Left colon (tissue), 2 donors: ENCODE measurements at regions not wholly inside any gene's neighbourhood (a gene's known extent, or its start where the extent isn't known, plus 50 kb on each side); places are given as distances from the start of the nearest gene placed in this dataset.

Experiments
- ATAC-seq: fragments of 200-7000 bp; cut with Tn5 transposase; one replicate; pipeline ENCODE4 v1.9.1; 2020; ENCODE audit warnings: mild to moderate bottlenecking, moderate library complexity
- DNase-seq, 2 donors: peaks; one replicate each; pipeline ENCODE4 v3.0.0-alpha.2; 2020
- intact Hi-C, 2 donors: fragments of 100-400 bp; cut with DNase I in 1 of 2; cut with micrococcal nuclease in 1 of 2; formaldehyde crosslinking; loops; one replicate each; pipeline versions ENCODE4 v1.11.2 to v1.14.0; 2022; cut with DNase I, micrococcal nuclease
- donor health status: DM: no; HTN: no; CAD: no.
- donor health status: DM: yes; HTN: yes; CAD: no.

DNA sequence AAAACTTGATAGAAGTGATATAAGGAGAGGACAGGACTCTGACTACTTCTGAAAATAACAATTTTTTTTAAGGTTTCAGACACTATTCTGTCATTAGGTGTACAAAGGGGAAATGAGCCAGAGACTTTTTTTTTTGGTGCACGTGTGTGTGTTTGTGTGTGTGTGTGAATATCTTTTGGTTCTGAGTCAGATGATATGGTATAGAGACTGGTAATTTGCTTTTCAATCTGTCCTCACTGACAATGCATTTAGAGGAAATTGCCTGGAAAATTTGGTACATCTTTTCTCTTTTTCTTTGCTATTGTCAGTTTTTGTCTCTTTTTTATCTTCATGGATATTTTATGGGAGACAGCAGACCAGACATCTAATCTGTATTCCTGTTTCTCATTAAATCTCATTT lies 59.3 kb downstream of the DDIT4L start:
- no peak for DNase-seq
- intact Hi-C loops: no loop called here
- no peak for ATAC-seq

DNA sequence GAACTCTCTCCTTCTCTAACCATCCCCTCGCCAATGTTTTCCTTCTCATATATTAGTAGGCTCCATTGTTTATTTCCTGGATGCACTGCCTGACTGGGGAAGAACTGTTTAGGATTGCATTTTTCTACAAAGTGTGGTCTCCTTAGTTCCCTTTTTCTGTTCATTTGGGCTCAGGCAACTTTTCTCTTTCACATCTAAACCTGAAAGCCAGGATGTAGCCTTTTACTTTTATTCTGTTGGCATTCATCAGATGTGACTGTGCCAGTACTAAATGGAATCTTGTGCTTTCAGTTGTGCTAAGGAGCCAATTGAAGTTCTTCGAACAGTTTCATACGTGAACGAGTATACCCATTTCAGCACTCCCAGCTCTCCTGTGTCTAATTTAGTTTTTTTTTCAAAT lies 59.8 kb downstream of the DDIT4L start:
- no peak for ATAC-seq
- intact Hi-C loops: no loop called here
- DNase-seq: no peak

DNA sequence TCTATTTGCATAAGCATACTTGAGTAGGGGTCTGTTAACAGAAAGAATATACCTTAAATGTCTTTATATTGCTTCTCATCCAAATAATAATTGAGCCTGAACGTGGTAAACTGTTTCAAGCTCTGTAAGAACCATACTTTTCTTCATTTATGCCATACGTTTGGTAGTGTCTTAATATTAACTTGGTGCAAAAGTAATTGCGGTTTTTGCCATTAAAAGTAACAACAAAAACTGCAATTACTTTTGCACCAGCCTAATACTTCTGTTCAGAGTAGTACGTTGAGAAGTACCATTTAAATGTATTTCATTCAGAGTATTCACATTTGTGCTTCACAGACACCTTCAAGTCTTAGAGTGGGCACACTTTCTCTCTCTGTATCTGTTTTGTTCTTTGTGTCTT lies 60.5 kb downstream of the DDIT4L start:
- ATAC-seq (no peak), DNase-seq (no peak)
- intact Hi-C loops: no loop called here

DNA sequence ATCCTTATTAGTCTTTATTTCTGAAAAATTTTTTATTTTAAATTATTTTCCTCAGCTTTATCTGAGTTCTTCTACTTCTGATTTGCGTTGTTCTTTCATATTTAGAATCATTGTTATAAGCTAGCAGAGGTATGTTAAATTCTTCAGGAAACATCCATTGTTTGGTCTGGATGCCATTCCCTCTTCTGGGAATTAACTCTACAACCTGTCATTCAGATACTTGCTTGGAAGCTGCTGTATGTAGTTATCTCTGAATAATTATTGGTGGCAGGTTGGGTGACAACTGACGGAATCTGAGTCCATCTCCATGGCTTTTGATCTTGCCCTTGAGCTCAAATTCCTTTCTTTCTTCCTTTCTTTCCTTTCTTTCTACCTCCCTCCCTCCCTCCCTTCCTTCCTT lies 61.9 kb downstream of the DDIT4L start:
- DNase-seq (no peak), ATAC-seq (no peak)
- intact Hi-C loops: no loop called here

- intact Hi-C loops: no loop called here
- DNase-seq: no peak
- no peak for ATAC-seq
Measured at GRCh38 chr4:100124715-100125114, 65.6 kb downstream of the DDIT4L start.

DNA sequence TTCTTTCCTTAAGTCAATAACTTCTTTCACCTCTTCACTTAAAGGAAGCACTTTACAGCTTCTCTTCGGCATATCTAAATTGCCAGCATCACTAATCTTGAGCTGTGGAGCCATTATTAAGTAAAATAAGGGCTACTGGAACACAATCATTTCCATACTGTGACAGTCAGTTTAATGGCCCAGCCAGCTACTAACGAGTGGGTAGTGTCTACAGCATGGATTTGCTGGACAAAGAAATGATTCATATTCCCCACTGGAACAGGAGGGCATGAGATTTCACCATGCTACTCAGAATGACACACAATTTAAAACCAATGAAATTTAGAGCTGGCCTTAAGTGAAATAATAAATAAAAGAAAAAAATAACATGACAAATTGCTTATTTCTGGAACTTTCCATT lies 72.1 kb downstream of the DDIT4L start:
- ATAC-seq: no peak
- no peak for DNase-seq
- intact Hi-C loops: no loop called here

DNA sequence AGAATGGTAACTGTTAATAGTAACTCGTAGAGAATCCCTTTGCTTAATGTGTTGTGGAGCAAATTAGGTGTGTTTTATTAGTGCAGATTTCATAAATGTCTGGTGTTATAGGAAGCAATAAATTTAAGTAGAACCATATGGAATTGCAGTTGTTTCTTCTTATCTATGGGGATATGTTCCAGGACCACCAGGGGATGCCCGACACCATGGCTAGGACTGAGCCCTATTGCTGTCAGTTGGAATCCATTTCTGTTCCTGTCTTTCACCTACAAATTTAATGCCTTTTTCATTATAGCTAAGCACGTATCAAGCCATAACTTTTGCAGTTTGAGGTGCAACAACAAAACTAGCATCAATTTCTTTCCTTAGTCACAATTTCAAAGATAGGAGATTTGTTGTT lies 72.5 kb downstream of the DDIT4L start:
- no peak for ATAC-seq
- no peak for DNase-seq
- intact Hi-C loops: no loop called here

GRCh38 chr4:100114909-100115308 lies 75.4 kb downstream of the DDIT4L start:
- intact Hi-C loops: no loop called here
- no peak for DNase-seq
- ATAC-seq: no peak

GRCh38 chr4:100113732-100114131 lies 76.5 kb downstream of the DDIT4L start:
- intact Hi-C loops: no loop called here
- DNase-seq (no peak), ATAC-seq (no peak)

- intact Hi-C loops: no loop called here
- ATAC-seq (no peak), DNase-seq (no peak)
Measured at GRCh38 chr4:100113096-100113495, 77.2 kb downstream of the DDIT4L start.

DNA sequence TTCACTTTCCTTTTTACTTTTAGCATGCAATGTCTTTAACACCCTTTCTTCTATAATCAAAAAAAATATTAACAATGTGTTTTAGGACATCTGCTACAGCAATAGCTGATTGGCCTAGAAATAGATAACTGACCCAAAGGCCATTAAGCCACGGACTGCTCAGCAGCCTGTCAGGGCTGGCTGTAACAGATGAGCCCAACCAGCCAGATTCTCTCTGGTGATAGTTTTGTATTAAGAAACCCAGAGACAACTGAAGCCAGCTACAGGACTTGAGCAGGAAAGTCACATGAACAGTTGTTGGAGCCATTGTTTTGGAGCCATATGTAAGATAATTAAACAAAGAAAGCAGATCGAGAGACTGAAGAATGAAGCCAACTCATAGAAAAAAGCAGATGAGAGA lies 80.3 kb downstream of the DDIT4L start:
- no peak for DNase-seq
- ATAC-seq: no peak
- intact Hi-C loops: no loop called here

DNA sequence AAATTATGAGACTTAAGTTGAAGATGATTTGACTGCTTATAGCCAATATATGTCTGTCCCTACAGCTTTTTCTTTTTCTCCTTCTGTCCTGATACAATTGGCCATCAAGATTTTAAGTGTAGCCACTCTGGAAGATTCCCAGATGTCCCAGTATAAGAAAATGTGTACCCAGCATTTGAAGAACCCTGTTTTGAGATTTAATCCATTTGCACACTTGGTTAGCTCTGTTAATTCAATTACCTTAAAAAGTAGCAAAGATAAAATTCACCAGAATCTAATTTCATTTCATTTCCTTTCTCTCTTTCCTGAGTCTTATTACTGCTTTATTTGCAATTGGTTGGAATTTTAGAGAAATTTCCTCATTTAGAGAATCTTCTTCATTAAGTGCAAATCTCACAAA lies 81.4 kb downstream of the DDIT4L start:
- no peak for ATAC-seq
- no peak for DNase-seq
- intact Hi-C loops: no loop called here

GRCh38 chr4:100106982-100107381 lies 83.3 kb downstream of the DDIT4L start:
- ATAC-seq (no peak), DNase-seq (no peak)
- intact Hi-C loops: no loop called here

DNA sequence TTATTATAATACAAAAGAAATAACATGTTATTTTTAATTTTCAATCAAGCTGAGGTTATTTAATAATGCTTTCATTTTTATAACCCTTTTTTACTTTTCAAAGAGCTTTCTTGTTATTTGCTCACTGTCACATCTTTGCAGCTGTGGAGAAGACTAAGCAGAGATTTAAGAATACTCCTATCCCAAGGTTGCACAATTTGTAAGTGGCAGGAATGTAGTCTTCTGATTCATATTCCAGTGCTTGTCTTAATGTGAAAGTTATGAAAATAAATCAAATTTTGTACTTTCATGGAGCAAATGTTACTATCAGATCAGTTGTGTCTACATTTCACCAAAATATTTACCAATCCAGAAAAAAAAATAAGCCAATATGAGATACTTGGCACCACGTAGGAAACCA lies 86.6 kb downstream of the DDIT4L start:
- ATAC-seq (no peak), DNase-seq (no peak)
- intact Hi-C loops: no loop called here

- intact Hi-C loops: no loop called here
- ATAC-seq (no peak), DNase-seq (no peak)
Measured at GRCh38 chr4:100100985-100101384, 89.3 kb downstream of the DDIT4L start.

- intact Hi-C loops: no loop called here
- DNase-seq: no peak
- no peak for ATAC-seq
Measured at GRCh38 chr4:100099746-100100145, 90.5 kb downstream of the DDIT4L start.

GRCh38 chr4:100098681-100099080 lies 91.6 kb downstream of the DDIT4L start:
- intact Hi-C loops: no loop called here
- no peak for DNase-seq

DNA sequence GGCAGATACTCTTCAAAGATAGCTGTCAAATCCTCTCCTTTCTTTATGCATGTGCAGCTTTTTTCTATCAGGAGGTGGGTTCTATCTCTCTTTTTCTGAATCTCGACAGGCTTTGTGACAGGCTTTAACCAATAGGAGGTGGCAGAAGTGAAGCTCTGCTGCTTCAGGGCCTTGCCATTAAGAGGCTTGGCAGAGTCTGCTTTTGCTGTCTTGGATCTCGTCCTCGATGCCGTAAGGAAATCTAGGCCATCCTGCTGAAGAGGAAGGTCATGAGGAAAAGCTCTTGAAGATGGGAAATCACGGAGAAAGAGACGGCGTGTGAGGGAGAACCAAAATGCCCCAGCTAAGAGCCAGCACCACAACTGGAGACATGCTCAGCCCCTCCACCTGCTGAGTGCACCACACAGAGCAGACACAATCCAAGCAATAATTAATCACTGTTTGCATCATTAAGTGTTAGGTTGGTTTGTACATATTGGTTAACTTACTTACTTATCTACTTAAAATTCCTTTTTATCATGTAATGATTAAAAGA lies 92.2 kb downstream of the DDIT4L start:
- intact Hi-C loops: no loop called here

More at GRCh38 chr4:100098681-100099080, 91.6 kb downstream of the DDIT4L start:
- no peak for ATAC-seq

DNA sequence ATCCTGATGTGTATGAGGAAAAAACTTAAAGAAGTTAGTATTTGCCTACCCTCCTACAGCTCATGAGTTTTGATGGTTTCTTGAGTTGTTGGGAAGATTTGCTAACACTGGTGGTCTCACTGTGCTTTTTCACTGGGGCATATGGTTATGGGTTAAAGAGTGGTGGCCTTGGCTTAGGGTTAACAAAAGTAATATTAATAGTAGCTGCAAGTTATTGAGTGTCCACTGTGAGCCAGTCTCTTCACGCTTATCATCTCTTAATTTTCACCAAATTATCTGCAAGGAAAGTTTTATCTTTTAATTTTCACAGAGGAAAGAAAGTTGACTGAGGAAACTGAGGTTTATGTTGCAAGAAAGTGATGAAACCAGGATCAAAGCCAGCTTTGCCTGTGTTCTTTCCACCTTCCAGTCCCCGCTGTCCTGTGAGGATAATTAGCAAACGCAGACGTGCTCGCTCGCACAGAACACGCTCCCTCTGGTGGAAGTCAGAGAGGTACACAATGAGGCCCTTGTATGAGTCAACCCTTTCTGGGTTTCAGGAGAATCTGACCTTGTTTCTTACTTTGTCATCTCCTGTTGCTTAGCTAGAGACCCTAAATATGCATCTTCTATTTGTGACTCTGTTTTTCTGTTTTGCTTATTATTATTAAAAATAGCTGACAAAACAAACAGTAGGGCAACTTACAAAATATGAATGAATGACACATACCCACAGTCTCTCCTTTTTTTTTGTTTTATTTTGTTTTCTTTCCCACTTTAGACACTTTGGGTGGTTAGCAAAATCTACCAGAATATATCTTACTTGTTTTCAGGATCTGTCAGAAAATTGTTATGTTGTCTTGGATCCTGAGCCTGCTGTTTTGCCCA lies 94.3 kb downstream of the DDIT4L start:
- DNase-seq (peak; percentile 39 to 41), ATAC-seq (peak; percentile 83)
- intact Hi-C loops: no loop called here

More for the DNA sequence above, 92.2 kb downstream of the DDIT4L start:
- ATAC-seq (no peak), DNase-seq (no peak)

- intact Hi-C loops: loop anchor here in 1 of 2 donors (5.0 kb wide), 1 partner anchor 1639 kb away; no protein-coding TSS in a partner anchor
- DNase-seq (peak; percentile 69 to 75), ATAC-seq (peak; percentile 82)
Measured at GRCh38 chr4:100093091-100093866, 97.0 kb downstream of the DDIT4L start.
